Heart left ventricle (tissue), 13 donors: ENCODE measurements at regions not wholly inside any gene's neighbourhood (a gene's known extent, or its start where the extent isn't known, plus 50 kb on each side); places are given as distances from the start of the nearest gene placed in this dataset.
"Not testable (repeated sequence)": the region's sequence is repeated elsewhere in the genome, so short reads cannot be mapped to it uniquely, and the experiment has no call there.

Source experiments
- POLR2A ChIP-seq, 2 donors: fragments of 450-650 bp; IDR thresholded peaks; one replicate each; pipeline ENCODE4 v1.6.1; 2017; ENCODE audit warnings: antibody characterized with exemption in 2 of 2, mild to moderate bottlenecking in 2 of 2, moderate library complexity in 2 of 2
- TF ChIP-seq, protein P1 (sequence below), 12 donors: fragments of 200-600 bp; sonication (generic) in 4 of 12; IDR thresholded peaks; one replicate each; pipeline versions ENCODE4 v1.5.0 to v1.8.0; 2018 to 2022; ENCODE audit warnings: antibody characterized with exemption in 12 of 12, mild to moderate bottlenecking in 5 of 12
- donor health status: ischemic (EF 13 %, LVEDD 7.1; RV severe dilation, severe dysfunction).
- donor health status: DM: no; HTN: yes; CAD: no.
- donor health status: DM: no; HTN: no; CAD: no.
- donor health status: ischemic (EF 25% LVEDD 6.9; RV normal size, moderate dysfunction).
- donor health status: ischemic (EF 25% LVEDD 5.7; RV mildly dilated, moderate dysfunction).
- donor health status: ischemic (EF 35%, LVEDD 5.7; RV mildly dilated, moderate dysfunction).
- donor health status: nonischemic (EF 11% LVEDD 7.7; RV severe dilation, severe dysfunction).
- donor health status: DM: yes; HTN: yes; CAD: no.
- donor health status: PGD.
- donor health status: ischemic (EF 29% LVEDD 5.4; RV normal size, mild dysfunction).
- donor health status: nonischemic (EF 23%, LVEDD 6.1; RV moderate dilation, normal function).

DNA sequence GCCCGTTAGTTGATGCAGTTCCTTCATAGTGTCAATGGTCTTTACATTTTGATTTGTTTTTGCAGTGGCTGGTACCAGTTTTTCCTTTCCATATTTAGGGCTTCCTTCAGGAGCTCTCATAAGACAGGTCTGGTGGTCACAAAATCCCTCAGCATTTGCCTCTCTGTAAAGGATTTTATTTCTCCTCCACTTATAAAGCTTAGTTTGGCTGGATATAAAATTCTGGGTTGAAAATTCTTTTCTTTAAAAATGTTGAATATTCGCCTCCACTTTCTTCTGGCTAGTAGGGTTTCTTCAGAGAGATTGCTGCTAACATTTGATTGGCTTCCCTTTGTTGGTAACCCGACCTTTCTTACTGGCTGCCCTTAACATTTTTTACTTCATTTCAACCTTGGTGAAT lies 260.9 kb downstream of the FOXG1 start:
- TF ChIP-seq, protein P1, sequence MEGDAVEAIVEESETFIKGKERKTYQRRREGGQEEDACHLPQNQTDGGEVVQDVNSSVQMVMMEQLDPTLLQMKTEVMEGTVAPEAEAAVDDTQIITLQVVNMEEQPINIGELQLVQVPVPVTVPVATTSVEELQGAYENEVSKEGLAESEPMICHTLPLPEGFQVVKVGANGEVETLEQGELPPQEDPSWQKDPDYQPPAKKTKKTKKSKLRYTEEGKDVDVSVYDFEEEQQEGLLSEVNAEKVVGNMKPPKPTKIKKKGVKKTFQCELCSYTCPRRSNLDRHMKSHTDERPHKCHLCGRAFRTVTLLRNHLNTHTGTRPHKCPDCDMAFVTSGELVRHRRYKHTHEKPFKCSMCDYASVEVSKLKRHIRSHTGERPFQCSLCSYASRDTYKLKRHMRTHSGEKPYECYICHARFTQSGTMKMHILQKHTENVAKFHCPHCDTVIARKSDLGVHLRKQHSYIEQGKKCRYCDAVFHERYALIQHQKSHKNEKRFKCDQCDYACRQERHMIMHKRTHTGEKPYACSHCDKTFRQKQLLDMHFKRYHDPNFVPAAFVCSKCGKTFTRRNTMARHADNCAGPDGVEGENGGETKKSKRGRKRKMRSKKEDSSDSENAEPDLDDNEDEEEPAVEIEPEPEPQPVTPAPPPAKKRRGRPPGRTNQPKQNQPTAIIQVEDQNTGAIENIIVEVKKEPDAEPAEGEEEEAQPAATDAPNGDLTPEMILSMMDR (IDR thresholded peaks at IDR 0.05) = not testable (repeated sequence)
- TF ChIP-seq POLR2A (IDR thresholded peaks at IDR 0.05) = not testable (repeated sequence)
